ENCODE measurements at regions not wholly inside any gene's neighbourhood (a gene's known extent, or its start where the extent isn't known, plus 50 kb on each side); places are given as distances from the start of the nearest gene placed in this dataset.

DNA sequence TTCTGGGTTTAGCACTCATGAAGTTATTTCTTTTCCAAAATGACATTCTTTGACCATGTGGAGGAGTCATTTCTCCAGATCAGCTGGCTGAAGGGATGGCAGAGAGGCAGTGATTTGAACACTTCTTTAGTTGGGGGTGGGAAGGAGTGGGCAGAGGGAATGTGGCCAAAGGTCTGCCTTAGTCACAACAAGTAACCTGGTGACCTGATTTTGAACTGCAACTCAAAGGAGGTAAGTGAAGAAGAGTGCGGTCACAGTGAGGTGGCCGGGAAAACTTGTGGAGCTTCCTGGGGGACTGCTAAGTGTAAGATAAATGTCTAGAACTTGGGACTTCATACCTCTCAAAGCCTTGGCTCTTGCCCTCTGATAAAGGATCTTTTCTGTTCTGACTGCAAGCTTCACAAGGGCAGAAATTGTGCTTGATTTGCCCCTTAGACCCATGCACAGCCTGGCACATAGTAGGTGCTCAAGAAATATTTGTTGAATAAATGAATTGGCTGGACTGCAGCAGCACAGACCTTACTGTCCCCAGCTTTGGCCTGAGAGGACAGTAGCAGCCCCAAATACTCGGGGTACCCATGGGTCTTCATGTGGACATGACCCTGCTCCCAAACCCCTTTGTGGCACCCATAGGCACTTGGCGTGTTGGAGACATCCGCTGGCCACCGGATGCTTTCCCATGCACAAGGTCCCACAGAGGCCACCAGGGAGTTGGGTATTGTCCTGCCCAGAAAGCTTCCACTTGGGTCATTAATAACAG lies 99.0 kb upstream of the ALX4 start:
- TF ChIP-seq CTCF (IDR thresholded peaks at IDR 0.05) (no peak), POLR2A (IDR thresholded peaks at IDR 0.05) (no peak)
